Activated CD8-positive, alpha-beta T cell treated with anti-CD3 and anti-CD28 coated beads for 36 hours (primary cell): ENCODE measurements at regions not wholly inside any gene's neighbourhood (a gene's known extent, or its start where the extent isn't known, plus 50 kb on each side); places are given as distances from the start of the nearest gene placed in this dataset.

Experiments used
- ATAC-seq: fragments of 200-7000 bp; cut with Tn5 transposase; one replicate; pipeline ENCODE4 v1.10.0; 2021; ENCODE audit warnings: mild to moderate bottlenecking, moderate library complexity
- CTCF ChIA-PET: fragments of 350-600 bp; sonication (Branson Sonifier 250); formaldehyde crosslinking; loops from one replicate; lab custom pipeline; 2021; ENCODE audit warnings: antibody characterized with exemption; lab: Charles Lee
- POLR2A ChIA-PET: fragments of 350-600 bp; sonication (Branson Sonifier 250); formaldehyde crosslinking; loops from one replicate; lab custom pipeline; 2021; ENCODE audit warnings: antibody characterized with exemption; lab: Charles Lee
- DNase-seq: peaks from one replicate; pipeline ENCODE4 v3.0.0-alpha.2; 2020
- H3K27ac Mint-ChIP-seq: one replicate; pipeline ENCODE4 v1.8.0; 2021; ENCODE audit warnings: mild to moderate bottlenecking, mixed read lengths
- H3K27me3 Mint-ChIP-seq: one replicate; pipeline ENCODE4 v1.8.0; 2021; ENCODE audit warnings: mixed read lengths
- H3K36me3 Mint-ChIP-seq: one replicate; pipeline ENCODE4 v1.8.0; 2021; ENCODE audit warnings: low read depth, mixed read lengths
- H3K4me1 Mint-ChIP-seq: one replicate; pipeline ENCODE4 v1.8.0; 2021; ENCODE audit warnings: low read depth, mixed read lengths
- H3K4me3 Mint-ChIP-seq: one replicate; pipeline ENCODE4 v1.8.0; 2021; ENCODE audit warnings: mild to moderate bottlenecking, moderate library complexity, mixed read lengths
- H3K9me3 Mint-ChIP-seq: one replicate; pipeline ENCODE4 v1.8.0; 2021; ENCODE audit warnings: mixed read lengths
- CTCF ChIP-seq: fragments of 200-600 bp; IDR thresholded peaks from one replicate; pipeline ENCODE4 v1.8.0; 2022; ENCODE audit warnings: antibody characterized with exemption, mild to moderate bottlenecking
- intact Hi-C: fragments of 100-400 bp; cut with micrococcal nuclease; formaldehyde crosslinking; loops from one replicate; pipeline ENCODE4 v1.10.0; 2022

GRCh38 chr2:212845941-212846340 is 305.5 kb downstream of the IKZF2 start:
- no peak overlapping the region for H3K4me3 Mint-ChIP-seq
- peaks cover 7% of the 10 kb centered on the region for H3K4me1 Mint-ChIP-seq
- no peaks in the 10 kb centered on the region for H3K36me3 Mint-ChIP-seq
- DNase-seq (no peak), ATAC-seq (no peak)
- no peaks in the 10 kb centered on the region for H3K9me3 Mint-ChIP-seq
- ChIA-PET POLR2A (no interaction called here), CTCF (no interaction called here)
- no peak for TF ChIP-seq CTCF
- no peak overlapping the region for H3K27ac Mint-ChIP-seq
- H3K27me3 Mint-ChIP-seq = peaks cover 4% of the 10 kb centered on the region
- intact Hi-C loops = no loop called here

- no peak overlapping the region for H3K4me3 Mint-ChIP-seq
- intact Hi-C loops = no loop called here
- CTCF ChIA-PET = interaction anchor here (1.0 kb wide), 1 partner anchor 310 kb away, joined by 3 read pairs; no protein-coding TSS in a partner anchor
- peaks cover 7% of the 10 kb centered on the region for H3K4me1 Mint-ChIP-seq
- H3K27ac Mint-ChIP-seq = no peak overlapping the region
- H3K9me3 Mint-ChIP-seq = no peaks in the 10 kb centered on the region
- peak; percentile 27 for ATAC-seq
- no peak for TF ChIP-seq CTCF
- no peaks in the 10 kb centered on the region for H3K36me3 Mint-ChIP-seq
- POLR2A ChIA-PET = no interaction called here
- H3K27me3 Mint-ChIP-seq = peaks cover 4% of the 10 kb centered on the region
- DNase-seq = no peak
Measured at GRCh38 chr2:212843409-212844199, 305.0 kb upstream of the ERBB4 start.

GRCh38 chr2:212842544-212843185 is 304.1 kb upstream of the ERBB4 start:
- CTCF ChIA-PET = no interaction called here
- H3K36me3 Mint-ChIP-seq = no peaks in the 10 kb centered on the region
- DNase-seq = no peak
- H3K9me3 Mint-ChIP-seq = no peaks in the 10 kb centered on the region
- intact Hi-C loops = no loop called here
- no peak overlapping the region for H3K27ac Mint-ChIP-seq
- H3K4me3 Mint-ChIP-seq = no peak overlapping the region
- no peak for ATAC-seq
- H3K27me3 Mint-ChIP-seq = peaks cover 4% of the 10 kb centered on the region
- TF ChIP-seq CTCF = no peak
- POLR2A ChIA-PET = interaction anchor here (1.0 kb wide), 1 partner anchor 73 kb away, joined by 4 read pairs; no protein-coding TSS in a partner anchor
- H3K4me1 Mint-ChIP-seq = peaks cover 7% of the 10 kb centered on the region

- Mint-ChIP-seq H3K27me3 (peaks cover 4% of the 10 kb centered on the region), H3K4me1 (peaks cover 7% of the 10 kb centered on the region), H3K9me3 (no peaks in the 10 kb centered on the region), H3K4me3 (no peak overlapping the region), H3K27ac (no peak overlapping the region), H3K36me3 (no peaks in the 10 kb centered on the region)
- TF ChIP-seq CTCF = no peak
- DNase-seq (no peak), ATAC-seq (no peak)
- intact Hi-C loops = no loop called here
- ChIA-PET CTCF (no interaction called here), POLR2A (no interaction called here)
Measured at GRCh38 chr2:212841460-212841859, 302.9 kb upstream of the ERBB4 start.
